Caco-2 (cell line): ENCODE measurements at regions not wholly inside any gene's neighbourhood (a gene's known extent, or its start where the extent isn't known, plus 50 kb on each side); places are given as distances from the start of the nearest gene placed in this dataset.

ENCODE experiments used
- BruUV-seq: library from RNA; stranded (reverse); fragments of 400-500 nt; replicated peaks from 2 replicates; lab custom pipeline; 2021; lab: Mats Ljungman, UMichigan
- CTCF ChIA-PET: fragments of 300-600 bp; sonication (Branson Sonifier 250); formaldehyde crosslinking; loops from one replicate; lab custom pipeline; 2022; ENCODE audit warnings: antibody characterized with exemption; lab: Charles Lee
- POLR2A ChIA-PET: fragments of 300-600 bp; sonication (Branson Sonifier 250); formaldehyde crosslinking; loops from one replicate; lab custom pipeline; 2022; ENCODE audit warnings: antibody characterized with exemption; lab: Charles Lee
- DNase-seq, 2 experiments: peaks; one replicate each; pipeline versions ENCODE4 v3.0.0 to v3.0.0-alpha.2; 2020 to 2022
- H3K27me3 ChIP-seq: replicated peaks from 2 replicates; pipeline ENCODE4 v1.6.0; 2011; ENCODE audit warnings: low read length; ENCODE audit not compliant: control insufficient read depth, insufficient read depth
- H3K36me3 ChIP-seq: 2 replicates; pipeline ENCODE4 v1.5.1; 2011; ENCODE audit warnings: low read length; ENCODE audit not compliant: control insufficient read depth, insufficient read depth
- H3K4me1 ChIP-seq: fragments of 250-450 bp; sonication (Bioruptor Pico); 2 replicates; pipeline ENCODE4 v1.5.1; 2020; ENCODE audit warnings: mild to moderate bottlenecking
- H3K4me3 ChIP-seq: 2 replicates; pipeline ENCODE4 v1.5.1; 2011; ENCODE audit warnings: low read depth, mild to moderate bottlenecking, control low read depth, low read length
- H3K9me3 ChIP-seq: fragments of 250-450 bp; sonication (Bioruptor Pico); 2 replicates; pipeline ENCODE4 v1.5.1; 2020; ENCODE audit warnings: mild to moderate bottlenecking, moderate library complexity
- H3K27ac Mint-ChIP-seq: one replicate; pipeline ENCODE4 v1.8.0; 2022; ENCODE audit warnings: mixed read lengths; ENCODE audit not compliant: unreplicated experiment
- H3K27me3 Mint-ChIP-seq: one replicate; pipeline ENCODE4 v1.8.0; 2022; ENCODE audit warnings: mixed read lengths; ENCODE audit not compliant: insufficient read depth, unreplicated experiment
- H3K36me3 Mint-ChIP-seq: one replicate; pipeline ENCODE4 v1.8.0; 2022; ENCODE audit warnings: mild to moderate bottlenecking, mixed read lengths; ENCODE audit not compliant: insufficient read depth, unreplicated experiment
- H3K4me1 Mint-ChIP-seq: one replicate; pipeline ENCODE4 v1.8.0; 2022; ENCODE audit warnings: low read depth, mixed read lengths; ENCODE audit not compliant: unreplicated experiment
- H3K4me3 Mint-ChIP-seq: one replicate; pipeline ENCODE4 v1.8.0; 2022; ENCODE audit warnings: mild to moderate bottlenecking, moderate library complexity, mixed read lengths; ENCODE audit not compliant: unreplicated experiment
- H3K9me3 Mint-ChIP-seq: one replicate; pipeline ENCODE4 v1.8.0; 2022; ENCODE audit warnings: mixed read lengths; ENCODE audit not compliant: unreplicated experiment
- intact Hi-C: fragments of 100-400 bp; cut with micrococcal nuclease; formaldehyde crosslinking; loops from one replicate; pipeline ENCODE4 v1.10.0; 2022; ENCODE audit not compliant: unreplicated experiment
- TF ChIP-seq, protein P1 (sequence below), 2 experiments: fragments of 200-600 bp in 1 of 2; IDR thresholded peaks; 1 replicate in 1 of 2; 2 replicates in 1 of 2; pipeline versions ENCODE4 v1.5.1 to v1.8.0; 2011 to 2022; ENCODE audit warnings: antibody characterized with exemption in 1 of 2, control low read depth in 1 of 2, inconsistent platforms in 1 of 2, low read depth in 1 of 2, low read length in 1 of 2, mild to moderate bottlenecking in 1 of 2, moderate library complexity in 1 of 2; ENCODE audit not compliant: insufficient read depth in 1 of 2, severe bottlenecking in 1 of 2, unreplicated experiment in 1 of 2

GRCh38 chr20:53718142-53719021 lies 124.7 kb upstream of the ZNF217 start:
- no peaks in the 10 kb centered on the region for H3K9me3 ChIP-seq
- Mint-ChIP-seq H3K36me3 (peaks cover 6% of the 10 kb centered on the region), H3K27ac (peak overlapping the region; percentile 19), H3K9me3 (no peaks in the 10 kb centered on the region), H3K4me3 (no peak overlapping the region), H3K27me3 (no peaks in the 10 kb centered on the region), H3K4me1 (peaks cover 26% of the 10 kb centered on the region)
- no peak overlapping the region for H3K4me3 ChIP-seq
- TF ChIP-seq, protein P1, sequence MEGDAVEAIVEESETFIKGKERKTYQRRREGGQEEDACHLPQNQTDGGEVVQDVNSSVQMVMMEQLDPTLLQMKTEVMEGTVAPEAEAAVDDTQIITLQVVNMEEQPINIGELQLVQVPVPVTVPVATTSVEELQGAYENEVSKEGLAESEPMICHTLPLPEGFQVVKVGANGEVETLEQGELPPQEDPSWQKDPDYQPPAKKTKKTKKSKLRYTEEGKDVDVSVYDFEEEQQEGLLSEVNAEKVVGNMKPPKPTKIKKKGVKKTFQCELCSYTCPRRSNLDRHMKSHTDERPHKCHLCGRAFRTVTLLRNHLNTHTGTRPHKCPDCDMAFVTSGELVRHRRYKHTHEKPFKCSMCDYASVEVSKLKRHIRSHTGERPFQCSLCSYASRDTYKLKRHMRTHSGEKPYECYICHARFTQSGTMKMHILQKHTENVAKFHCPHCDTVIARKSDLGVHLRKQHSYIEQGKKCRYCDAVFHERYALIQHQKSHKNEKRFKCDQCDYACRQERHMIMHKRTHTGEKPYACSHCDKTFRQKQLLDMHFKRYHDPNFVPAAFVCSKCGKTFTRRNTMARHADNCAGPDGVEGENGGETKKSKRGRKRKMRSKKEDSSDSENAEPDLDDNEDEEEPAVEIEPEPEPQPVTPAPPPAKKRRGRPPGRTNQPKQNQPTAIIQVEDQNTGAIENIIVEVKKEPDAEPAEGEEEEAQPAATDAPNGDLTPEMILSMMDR (IDR thresholded peaks at IDR 0.05; ENCODE audit: insufficient read depth in 1 of 2, low read depth in 1 of 2, low read length in 1 of 2, severe bottlenecking in 1 of 2, unreplicated experiment in 1 of 2): no peak
- H3K27me3 ChIP-seq: no peaks in the 10 kb centered on the region
- peaks cover 6% of the 10 kb centered on the region for H3K4me1 ChIP-seq
- no TSS peak for BruUV-seq
- intact Hi-C loops: loop anchor here (5.0 kb wide), 1 partner anchor 466 kb away; no protein-coding TSS in a partner anchor
- POLR2A ChIA-PET: interaction anchor here (0.6 to 0.8 kb wide), 2 partner anchors 20 to 150 kb away, joined by 3 read pairs; no protein-coding TSS in a partner anchor
- H3K36me3 ChIP-seq: no peaks in the 10 kb centered on the region
- CTCF ChIA-PET: interaction anchor here (0.7 to 1.1 kb wide), 4 partner anchors 18 to 221 kb away, joined by 3 to 4 read pairs (median 4); no protein-coding TSS in a partner anchor
- no peak for DNase-seq

- H3K9me3 Mint-ChIP-seq: no peaks in the 10 kb centered on the region
- H3K4me1 ChIP-seq: peaks cover 22% of the 10 kb centered on the region
- peak overlapping the region; percentile 5 for H3K27ac Mint-ChIP-seq
- no peaks in the 10 kb centered on the region for H3K36me3 ChIP-seq
- ChIA-PET CTCF (no interaction called here), POLR2A (no interaction called here)
- BruUV-seq: no TSS peak
- H3K9me3 ChIP-seq: no peaks in the 10 kb centered on the region
- H3K36me3 Mint-ChIP-seq: peaks cover 6% of the 10 kb centered on the region
- H3K27me3 ChIP-seq: no peaks in the 10 kb centered on the region
- no peak overlapping the region for H3K4me3 Mint-ChIP-seq
- TF ChIP-seq, protein P1 (IDR thresholded peaks at IDR 0.05; ENCODE audit: insufficient read depth in 1 of 2, low read depth in 1 of 2, low read length in 1 of 2, severe bottlenecking in 1 of 2, unreplicated experiment in 1 of 2): no peak
- H3K27me3 Mint-ChIP-seq: no peaks in the 10 kb centered on the region
- no peak overlapping the region for H3K4me3 ChIP-seq
- peaks cover 26% of the 10 kb centered on the region for H3K4me1 Mint-ChIP-seq
- DNase-seq: no peak
- intact Hi-C loops: loop anchor here (1.0 to 5.0 kb wide), 2 partner anchors 8 to 464 kb away; no protein-coding TSS in a partner anchor
These were observed 122.8 kb upstream of the ZNF217 start for GRCh38 chr20:53716395-53716794.

- H3K27ac Mint-ChIP-seq: peak overlapping the region; percentile 43
- POLR2A ChIA-PET: no interaction called here
These were observed 120.9 kb upstream of the ZNF217 start for GRCh38 chr20:53714524-53714923.

More at GRCh38 chr20:53714524-53714923, 120.9 kb upstream of the ZNF217 start:
- Mint-ChIP-seq H3K9me3 (no peaks in the 10 kb centered on the region), H3K4me1 (peaks cover 28% of the 10 kb centered on the region), H3K36me3 (peaks cover 6% of the 10 kb centered on the region), H3K27me3 (no peaks in the 10 kb centered on the region), H3K4me3 (no peak overlapping the region)
- CTCF ChIA-PET: no interaction called here
- no peak overlapping the region for H3K4me3 ChIP-seq
- peaks cover 25% of the 10 kb centered on the region for H3K4me1 ChIP-seq
- H3K9me3 ChIP-seq: no peaks in the 10 kb centered on the region
- BruUV-seq: no TSS peak
- no peaks in the 10 kb centered on the region for H3K36me3 ChIP-seq
- TF ChIP-seq, protein P1 (IDR thresholded peaks at IDR 0.05; ENCODE audit: insufficient read depth in 1 of 2, low read depth in 1 of 2, low read length in 1 of 2, severe bottlenecking in 1 of 2, unreplicated experiment in 1 of 2): no peak
- H3K27me3 ChIP-seq: no peaks in the 10 kb centered on the region
- intact Hi-C loops: no loop called here
- no peak for DNase-seq
